ENCODE measurements at regions not wholly inside any gene's neighbourhood (a gene's known extent, or its start where the extent isn't known, plus 50 kb on each side); places are given as distances from the start of the nearest gene placed in this dataset.

DNA sequence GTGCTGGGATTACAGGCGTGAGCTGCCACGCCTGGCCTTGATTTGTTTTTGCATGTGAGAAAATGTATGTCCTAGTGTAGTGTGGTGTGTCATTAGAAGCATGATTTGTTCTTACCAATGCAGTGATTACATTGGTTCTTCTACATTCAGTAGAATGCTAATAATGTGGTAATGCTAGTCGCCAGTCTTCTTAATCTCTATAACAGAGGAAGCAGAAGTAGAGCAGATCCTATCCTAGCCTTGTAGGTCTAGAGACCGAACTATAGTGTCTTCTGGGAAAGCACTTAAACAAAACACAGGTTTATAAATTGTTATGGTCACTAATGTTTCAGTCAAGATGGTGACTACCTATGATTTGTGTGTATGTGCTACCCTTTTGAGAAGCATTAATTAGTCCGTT is 197.5 kb upstream of the DMRT1 start:
- TF ChIP-seq, protein P1, sequence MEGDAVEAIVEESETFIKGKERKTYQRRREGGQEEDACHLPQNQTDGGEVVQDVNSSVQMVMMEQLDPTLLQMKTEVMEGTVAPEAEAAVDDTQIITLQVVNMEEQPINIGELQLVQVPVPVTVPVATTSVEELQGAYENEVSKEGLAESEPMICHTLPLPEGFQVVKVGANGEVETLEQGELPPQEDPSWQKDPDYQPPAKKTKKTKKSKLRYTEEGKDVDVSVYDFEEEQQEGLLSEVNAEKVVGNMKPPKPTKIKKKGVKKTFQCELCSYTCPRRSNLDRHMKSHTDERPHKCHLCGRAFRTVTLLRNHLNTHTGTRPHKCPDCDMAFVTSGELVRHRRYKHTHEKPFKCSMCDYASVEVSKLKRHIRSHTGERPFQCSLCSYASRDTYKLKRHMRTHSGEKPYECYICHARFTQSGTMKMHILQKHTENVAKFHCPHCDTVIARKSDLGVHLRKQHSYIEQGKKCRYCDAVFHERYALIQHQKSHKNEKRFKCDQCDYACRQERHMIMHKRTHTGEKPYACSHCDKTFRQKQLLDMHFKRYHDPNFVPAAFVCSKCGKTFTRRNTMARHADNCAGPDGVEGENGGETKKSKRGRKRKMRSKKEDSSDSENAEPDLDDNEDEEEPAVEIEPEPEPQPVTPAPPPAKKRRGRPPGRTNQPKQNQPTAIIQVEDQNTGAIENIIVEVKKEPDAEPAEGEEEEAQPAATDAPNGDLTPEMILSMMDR (IDR thresholded peaks at IDR 0.05), result no peak
- TF ChIP-seq ZBTB33 (IDR thresholded peaks at IDR 0.05; ENCODE audit: borderline replicate concordance, low read depth), result no peak
- TF ChIP-seq, protein P2, sequence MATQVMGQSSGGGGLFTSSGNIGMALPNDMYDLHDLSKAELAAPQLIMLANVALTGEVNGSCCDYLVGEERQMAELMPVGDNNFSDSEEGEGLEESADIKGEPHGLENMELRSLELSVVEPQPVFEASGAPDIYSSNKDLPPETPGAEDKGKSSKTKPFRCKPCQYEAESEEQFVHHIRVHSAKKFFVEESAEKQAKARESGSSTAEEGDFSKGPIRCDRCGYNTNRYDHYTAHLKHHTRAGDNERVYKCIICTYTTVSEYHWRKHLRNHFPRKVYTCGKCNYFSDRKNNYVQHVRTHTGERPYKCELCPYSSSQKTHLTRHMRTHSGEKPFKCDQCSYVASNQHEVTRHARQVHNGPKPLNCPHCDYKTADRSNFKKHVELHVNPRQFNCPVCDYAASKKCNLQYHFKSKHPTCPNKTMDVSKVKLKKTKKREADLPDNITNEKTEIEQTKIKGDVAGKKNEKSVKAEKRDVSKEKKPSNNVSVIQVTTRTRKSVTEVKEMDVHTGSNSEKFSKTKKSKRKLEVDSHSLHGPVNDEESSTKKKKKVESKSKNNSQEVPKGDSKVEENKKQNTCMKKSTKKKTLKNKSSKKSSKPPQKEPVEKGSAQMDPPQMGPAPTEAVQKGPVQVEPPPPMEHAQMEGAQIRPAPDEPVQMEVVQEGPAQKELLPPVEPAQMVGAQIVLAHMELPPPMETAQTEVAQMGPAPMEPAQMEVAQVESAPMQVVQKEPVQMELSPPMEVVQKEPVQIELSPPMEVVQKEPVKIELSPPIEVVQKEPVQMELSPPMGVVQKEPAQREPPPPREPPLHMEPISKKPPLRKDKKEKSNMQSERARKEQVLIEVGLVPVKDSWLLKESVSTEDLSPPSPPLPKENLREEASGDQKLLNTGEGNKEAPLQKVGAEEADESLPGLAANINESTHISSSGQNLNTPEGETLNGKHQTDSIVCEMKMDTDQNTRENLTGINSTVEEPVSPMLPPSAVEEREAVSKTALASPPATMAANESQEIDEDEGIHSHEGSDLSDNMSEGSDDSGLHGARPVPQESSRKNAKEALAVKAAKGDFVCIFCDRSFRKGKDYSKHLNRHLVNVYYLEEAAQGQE (IDR thresholded peaks at IDR 0.05; ENCODE audit: low read depth, low read length), result no peak
- TF ChIP-seq SIN3A (IDR thresholded peaks at IDR 0.05; ENCODE audit: borderline replicate concordance, low read depth, low read length), result no peak
- no peak for TF ChIP-seq POLR2AphosphoS5 (IDR thresholded peaks at IDR 0.05; ENCODE audit: low read depth, low read length)
- TF ChIP-seq YY1 (IDR thresholded peaks at IDR 0.05; ENCODE audit: low read depth), result no peak

All from SK-N-SH (cell line).